GM20000 (cell line): ENCODE measurements at regions not wholly inside any gene's neighbourhood (a gene's known extent, or its start where the extent isn't known, plus 50 kb on each side); places are given as distances from the start of the nearest gene placed in this dataset.

ENCODE experiments used
- DNase-seq: peaks from one replicate; pipeline ENCODE4 v3.0.0; 2012; ENCODE audit warnings: low spot score
- TF ChIP-seq, protein P1 (sequence below): IDR thresholded peaks from 2 replicates; pipeline ENCODE4 v1.5.1; 2012; ENCODE audit warnings: mild to moderate bottlenecking, control low read depth; ENCODE audit errors: extremely low read depth, missing control alignments

DNA sequence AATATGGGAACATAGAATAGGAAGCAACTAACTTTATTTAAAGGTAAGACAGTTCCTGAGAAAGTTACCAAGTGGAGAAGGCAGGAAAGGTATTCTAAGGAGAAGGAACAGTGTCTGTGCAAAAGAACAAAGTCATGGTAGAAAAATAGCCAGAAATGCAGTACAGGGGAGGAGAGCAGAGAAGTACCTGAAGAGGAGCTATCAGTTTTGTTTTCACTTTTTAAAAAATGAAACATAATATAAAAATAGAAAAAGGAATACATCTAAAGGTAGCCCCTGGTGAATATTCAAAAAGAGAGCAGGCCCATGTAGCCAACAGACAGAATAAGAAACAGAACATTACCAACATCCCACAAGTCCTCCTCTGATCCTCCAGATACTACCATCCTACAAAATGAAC lies 408.7 kb downstream of the ADAMTS20 start:
- no peak for DNase-seq

DNA sequence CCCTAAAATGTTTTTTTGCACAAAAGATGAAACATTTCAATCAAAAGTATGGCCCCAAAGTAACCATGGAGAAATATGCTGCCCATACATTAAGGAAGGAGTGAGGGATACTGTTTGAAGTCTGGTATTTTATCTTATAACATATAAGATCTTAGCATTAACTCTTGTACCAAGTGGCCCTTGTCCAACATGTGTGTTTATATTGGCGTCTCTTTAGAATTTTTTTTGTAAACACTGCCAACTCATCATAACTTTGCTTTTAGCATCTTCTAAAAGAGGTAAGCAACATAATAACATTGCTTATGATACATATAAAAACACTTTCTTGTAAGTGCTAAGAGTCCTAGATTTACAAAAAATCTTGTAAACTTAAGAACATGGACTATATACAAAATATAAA lies 419.7 kb downstream of the ADAMTS20 start:
- DNase-seq: no peak
- TF ChIP-seq, protein P1, sequence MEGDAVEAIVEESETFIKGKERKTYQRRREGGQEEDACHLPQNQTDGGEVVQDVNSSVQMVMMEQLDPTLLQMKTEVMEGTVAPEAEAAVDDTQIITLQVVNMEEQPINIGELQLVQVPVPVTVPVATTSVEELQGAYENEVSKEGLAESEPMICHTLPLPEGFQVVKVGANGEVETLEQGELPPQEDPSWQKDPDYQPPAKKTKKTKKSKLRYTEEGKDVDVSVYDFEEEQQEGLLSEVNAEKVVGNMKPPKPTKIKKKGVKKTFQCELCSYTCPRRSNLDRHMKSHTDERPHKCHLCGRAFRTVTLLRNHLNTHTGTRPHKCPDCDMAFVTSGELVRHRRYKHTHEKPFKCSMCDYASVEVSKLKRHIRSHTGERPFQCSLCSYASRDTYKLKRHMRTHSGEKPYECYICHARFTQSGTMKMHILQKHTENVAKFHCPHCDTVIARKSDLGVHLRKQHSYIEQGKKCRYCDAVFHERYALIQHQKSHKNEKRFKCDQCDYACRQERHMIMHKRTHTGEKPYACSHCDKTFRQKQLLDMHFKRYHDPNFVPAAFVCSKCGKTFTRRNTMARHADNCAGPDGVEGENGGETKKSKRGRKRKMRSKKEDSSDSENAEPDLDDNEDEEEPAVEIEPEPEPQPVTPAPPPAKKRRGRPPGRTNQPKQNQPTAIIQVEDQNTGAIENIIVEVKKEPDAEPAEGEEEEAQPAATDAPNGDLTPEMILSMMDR: no peak

More for the DNA sequence above, 408.7 kb downstream of the ADAMTS20 start:
- TF ChIP-seq, protein P1: no peak

DNA sequence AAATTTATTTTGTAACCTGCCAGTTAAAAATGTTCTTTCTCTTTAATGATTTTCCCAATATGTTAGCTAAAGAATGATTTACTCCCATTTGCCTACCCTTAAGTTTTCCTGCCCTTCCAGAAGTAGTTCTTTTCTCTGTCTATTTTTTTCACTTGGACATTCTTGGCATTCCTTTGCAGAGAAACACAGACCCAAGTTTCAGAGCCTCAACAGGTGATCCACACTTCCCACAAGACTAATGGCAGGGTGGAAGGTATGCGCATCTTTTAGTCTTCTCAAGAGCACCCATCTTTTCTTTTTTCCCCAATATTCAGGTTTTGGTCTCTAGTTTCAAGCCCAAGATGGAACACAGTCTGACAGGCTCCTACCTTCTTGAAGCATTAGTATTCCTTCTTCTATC lies 420.7 kb downstream of the ADAMTS20 start:
- no peak for DNase-seq
- TF ChIP-seq, protein P1: no peak

DNA sequence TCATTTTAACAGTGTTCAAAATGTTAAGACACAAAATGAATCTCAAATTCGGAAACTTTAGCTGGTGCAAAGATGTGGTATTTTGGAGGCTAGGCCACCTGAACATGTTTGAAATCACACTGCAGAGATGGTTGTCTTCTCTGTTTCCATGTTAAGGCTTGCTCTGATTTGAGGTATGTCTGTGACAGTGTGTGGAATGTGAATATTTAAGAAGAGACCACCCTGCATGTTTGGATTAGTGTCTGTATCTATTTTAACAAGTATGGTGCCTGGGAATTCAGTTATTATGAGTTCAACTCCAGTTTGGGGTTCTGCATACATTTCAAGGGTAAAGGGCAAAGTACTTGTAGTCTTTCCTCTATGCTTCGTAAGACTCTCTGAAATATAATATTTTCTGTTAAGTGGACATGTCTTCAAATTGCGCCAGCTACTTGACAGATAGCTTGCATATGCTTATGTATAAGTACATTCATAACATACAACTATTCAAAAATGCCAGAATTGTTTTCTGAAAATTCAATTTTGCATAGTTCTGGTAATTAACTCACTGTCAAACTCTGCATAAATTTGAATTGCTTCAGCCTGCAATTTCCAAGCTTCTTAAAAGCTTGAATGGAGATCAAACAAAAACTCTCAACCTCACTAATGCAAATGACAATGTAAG lies 424.0 kb downstream of the ADAMTS20 start:
- DNase-seq: no peak
- TF ChIP-seq, protein P1: no peak

DNA sequence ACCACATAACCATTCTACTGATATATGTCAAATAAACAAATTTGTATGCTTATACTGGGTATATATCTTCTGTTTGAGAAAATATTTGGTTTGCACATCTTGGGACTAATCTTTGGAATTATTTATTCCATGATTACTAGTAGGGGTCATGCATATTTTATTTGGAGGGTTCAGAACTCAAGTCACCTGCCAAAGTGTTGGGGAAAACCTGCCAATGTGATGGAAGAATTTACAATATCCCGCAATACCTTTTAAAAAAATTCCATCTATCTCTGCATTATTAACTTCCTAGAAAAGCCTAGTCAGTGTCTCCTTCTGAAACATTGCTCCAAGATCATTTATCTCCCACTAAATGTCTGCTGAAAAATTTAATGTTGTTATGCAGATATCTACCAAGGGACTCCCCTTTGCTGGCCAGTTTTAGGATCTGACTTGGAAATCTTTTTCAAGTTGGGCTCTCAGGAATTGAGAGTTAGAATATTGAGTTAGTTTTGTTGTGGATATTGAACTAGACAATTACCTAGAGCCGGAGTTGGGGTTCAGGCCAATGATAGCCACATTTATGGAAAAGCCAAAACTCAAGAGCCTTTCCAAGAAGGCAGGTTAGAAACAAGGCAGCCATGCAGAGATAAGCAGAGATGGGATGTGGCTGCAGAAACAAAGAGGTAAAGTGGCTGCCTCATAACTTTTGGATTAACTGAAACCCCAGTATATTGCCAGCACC lies 425.2 kb downstream of the ADAMTS20 start:
- no peak for DNase-seq
- TF ChIP-seq, protein P1: no peak

DNA sequence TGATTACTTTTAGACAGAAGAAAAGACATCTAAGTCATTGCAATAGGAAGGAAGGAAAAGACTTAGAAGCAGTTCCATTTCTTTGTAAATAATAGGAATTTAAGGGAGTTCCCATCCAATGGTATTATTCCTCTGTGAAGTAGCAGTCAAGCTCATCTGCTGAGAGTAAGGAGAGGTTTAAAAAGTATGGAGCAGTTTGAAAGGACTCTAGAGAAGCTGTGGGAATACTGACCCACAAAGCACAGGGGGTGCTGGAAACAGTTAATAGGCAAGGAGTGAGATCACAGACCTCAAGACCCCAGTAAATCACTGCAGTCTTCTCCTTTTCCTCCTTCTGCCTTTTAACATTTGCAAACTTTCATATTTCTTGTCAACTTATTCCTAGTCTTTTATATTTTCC lies 428.5 kb downstream of the ADAMTS20 start:
- TF ChIP-seq, protein P1: no peak

DNA sequence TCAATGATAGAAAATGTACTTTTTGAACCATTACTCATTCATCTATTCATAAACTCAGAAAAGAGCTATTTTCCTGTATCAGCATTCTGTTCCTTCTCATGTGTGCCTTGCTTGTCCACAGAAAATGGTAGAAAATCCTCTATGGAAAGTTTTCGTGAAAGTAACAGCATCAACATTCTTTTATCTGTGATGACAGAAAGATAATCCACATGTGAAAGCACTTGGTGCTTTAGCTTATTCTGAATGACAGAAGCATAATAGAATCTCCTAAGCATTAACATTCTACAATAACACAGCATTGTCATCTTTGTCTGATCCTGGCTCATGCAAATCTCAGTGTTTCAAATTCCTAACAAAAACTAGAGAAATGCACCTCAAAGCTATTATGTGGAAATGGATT lies 431.9 kb downstream of the ADAMTS20 start:
- TF ChIP-seq, protein P1: no peak
- no peak for DNase-seq

More for the DNA sequence above, 428.5 kb downstream of the ADAMTS20 start:
- no peak for DNase-seq
